H1 (cell line): ENCODE measurements at regions not wholly inside any gene's neighbourhood (a gene's known extent, or its start where the extent isn't known, plus 50 kb on each side); places are given as distances from the start of the nearest gene placed in this dataset.

Source experiments
- CBX8 ChIP-seq: fragments of 300-800, 300-1000 bp; sonication (generic); IDR thresholded peaks from 2 replicates; pipeline ENCODE4 v1.7.1; 2016; ENCODE audit warnings: low read depth, low read length, borderline replicate concordance
- CEBPB ChIP-seq: IDR thresholded peaks from 2 replicates; pipeline ENCODE4 v1.6.1; 2012; ENCODE audit warnings: low read depth, low read length
- CTCF ChIP-seq, 3 experiments: IDR thresholded peaks; 1 replicate in 2 of 3; 2 replicates in 1 of 3; pipeline versions ENCODE4 v1.5.1 to v1.6.1; 2011; ENCODE audit warnings: low read length in 3 of 3, mild to moderate bottlenecking in 3 of 3, inconsistent platforms in 2 of 3, low read depth in 1 of 3, moderate library complexity in 1 of 3; ENCODE audit not compliant: insufficient read depth in 1 of 3; ENCODE audit errors: control extremely low read depth in 1 of 3
- JUN ChIP-seq: IDR thresholded peaks from 2 replicates; pipeline ENCODE4 v1.6.1; 2011; ENCODE audit warnings: low read depth, mild to moderate bottlenecking, improper control_type of control experiment, low read length
- KDM1A ChIP-seq: fragments of 200-600, 300-600 bp; sonication (generic); IDR thresholded peaks from 2 replicates; pipeline ENCODE4 v1.7.1; 2016; ENCODE audit warnings: mild to moderate bottlenecking, low read length, borderline replicate concordance
- POLR2A ChIP-seq, 2 experiments: IDR thresholded peaks; 1 replicate in 1 of 2; 2 replicates in 1 of 2; pipeline ENCODE4 v1.6.1; 2011; ENCODE audit warnings: low read depth in 2 of 2, low read length in 2 of 2, mild to moderate bottlenecking in 2 of 2; ENCODE audit errors: control extremely low read depth in 1 of 2
- RBBP5 ChIP-seq: IDR thresholded peaks from 2 replicates; pipeline ENCODE4 v1.7.1; 2012; ENCODE audit warnings: low read depth, mild to moderate bottlenecking, inconsistent platforms, low read length, moderate library complexity, borderline replicate concordance
- USF2 ChIP-seq: IDR thresholded peaks from 2 replicates; pipeline ENCODE4 v1.6.1; 2011; ENCODE audit warnings: low read length, improper control_type of control experiment

GRCh38 chr4:124105212-124105611, 607.3 kb downstream of the ANKRD50 start:
- TF ChIP-seq POLR2A (IDR thresholded peaks at IDR 0.05; ENCODE audit: control extremely low read depth in 1 of 2, low read depth in 2 of 2, low read length in 2 of 2): no peak
- TF ChIP-seq CBX8: no peak
- no peak for TF ChIP-seq JUN
- TF ChIP-seq RBBP5: no peak
- no peak for TF ChIP-seq CEBPB
- TF ChIP-seq CTCF (IDR thresholded peaks at IDR 0.05; ENCODE audit: control extremely low read depth in 1 of 3, insufficient read depth in 1 of 3, low read depth in 1 of 3, low read length in 3 of 3): no peak
- no peak for TF ChIP-seq USF2
- TF ChIP-seq KDM1A: no peak
